Right cardiac atrium (tissue), 5 donors: ENCODE measurements at regions not wholly inside any gene's neighbourhood (a gene's known extent, or its start where the extent isn't known, plus 50 kb on each side); places are given as distances from the start of the nearest gene placed in this dataset.

ENCODE experiments used
- ATAC-seq, 2 donors: fragments of 200-7000 bp; cut with Tn5 transposase; one replicate each; pipeline versions ENCODE4 v1.8.0 to v1.9.1; 2020; ENCODE audit warnings: moderate library complexity in 2 of 2, mild to moderate bottlenecking in 1 of 2
- DNase-seq, 3 donors: peaks; one replicate each; pipeline ENCODE4 v3.0.0-alpha.2; 2020
- H3K27ac ChIP-seq: one replicate; pipeline ENCODE4 v1.5.1; 2013; ENCODE audit warnings: mild to moderate bottlenecking, low read length, control low read depth, moderate library complexity
- H3K27me3 ChIP-seq: one replicate; pipeline ENCODE4 v1.6.1; 2013; ENCODE audit not compliant: control insufficient read depth, insufficient read depth
- H3K4me1 ChIP-seq: one replicate; pipeline ENCODE4 v1.6.1; 2013; ENCODE audit warnings: low read length; ENCODE audit not compliant: control insufficient read depth, insufficient read depth
- H3K4me3 ChIP-seq: one replicate; pipeline ENCODE4 v1.5.1; 2013; ENCODE audit warnings: low read length, control low read depth
- H3K9me3 ChIP-seq: one replicate; pipeline ENCODE4 v1.6.1; 2013; ENCODE audit warnings: low read length; ENCODE audit not compliant: control insufficient read depth
- WGBS: extraction: QIAGEN DNeasy Blood & Tissue Kit; methylation state at CpG from one replicate; pipeline ENCODE4 v1.1.7; 2013; 5-methylcytosine and 5-hydroxymethylcytosine counted together
- intact Hi-C, 4 donors: fragments of 100-400 bp; cut with DNase I; formaldehyde crosslinking; loops; one replicate each; pipeline versions ENCODE4 v1.11.0 to v1.14.0; 2022 to 2023
- donor health status: healthy with polysubstance abuse.
- donor health status: DM: no; HTN: yes; CAD: no.
- donor health status: DM: no; HTN: no; CAD: no.
- donor health status: DM: no; HTN: yes; CAD: no; lungs with severe emphysema.
- donor health status: DM: yes; HTN: yes; CAD: no.

- no peak for ATAC-seq
Measured at GRCh38 chr3:178369006-178369405, 167.2 kb upstream of the KCNMB2 start.

GRCh38 chr3:178369811-178370210 is 166.4 kb upstream of the KCNMB2 start:
- no peak overlapping the region for H3K27ac ChIP-seq
- intact Hi-C loops: no loop called here
- H3K9me3 ChIP-seq: no peaks in the 10 kb centered on the region
- DNase-seq: no peak
- ATAC-seq: no peak
- 86% methylated on average over 2 of the region's 2 CpGs for WGBS
- H3K4me1 ChIP-seq: no peaks in the 10 kb centered on the region
- H3K4me3 ChIP-seq: no peak overlapping the region
- H3K27me3 ChIP-seq: no peaks in the 10 kb centered on the region

More at GRCh38 chr3:178369006-178369405, 167.2 kb upstream of the KCNMB2 start:
- Histone ChIP-seq H3K4me3 (no peak overlapping the region), H3K4me1 (no peaks in the 10 kb centered on the region), H3K9me3 (no peaks in the 10 kb centered on the region), H3K27me3 (no peaks in the 10 kb centered on the region), H3K27ac (no peak overlapping the region)
- 99% methylated on average over 1 of the region's 1 CpG for WGBS
- intact Hi-C loops: no loop called here
- DNase-seq: no peak

GRCh38 chr3:178370387-178370786 is 165.8 kb upstream of the KCNMB2 start:
- intact Hi-C loops: no loop called here
- 90% methylated on average over 5 of the region's 5 CpGs for WGBS
- Histone ChIP-seq H3K4me3 (no peak overlapping the region), H3K4me1 (no peaks in the 10 kb centered on the region), H3K9me3 (no peaks in the 10 kb centered on the region), H3K27me3 (no peaks in the 10 kb centered on the region), H3K27ac (no peak overlapping the region)
- DNase-seq (no peak), ATAC-seq (no peak)

GRCh38 chr3:178381555-178381954 is 154.7 kb upstream of the KCNMB2 start:
- Histone ChIP-seq H3K27ac (no peak overlapping the region), H3K9me3 (no peaks in the 10 kb centered on the region), H3K4me3 (no peak overlapping the region), H3K4me1 (no peaks in the 10 kb centered on the region), H3K27me3 (no peaks in the 10 kb centered on the region)
- no peak for DNase-seq
- intact Hi-C loops: no loop called here
- WGBS: 83% methylated on average over 1 of the region's 1 CpG
- no peak for ATAC-seq

GRCh38 chr3:178381971-178382448 is 154.2 kb upstream of the KCNMB2 start:
- intact Hi-C loops: no loop called here
- DNase-seq (no peak), ATAC-seq (no peak)
- H3K4me3 ChIP-seq: no peak overlapping the region
- H3K27me3 ChIP-seq: no peaks in the 10 kb centered on the region
- no peak overlapping the region for H3K27ac ChIP-seq
- 43% methylated on average over 1 of the region's 1 CpG for WGBS
- no peaks in the 10 kb centered on the region for H3K4me1 ChIP-seq
- no peaks in the 10 kb centered on the region for H3K9me3 ChIP-seq

GRCh38 chr3:178382449-178383061 is 153.7 kb upstream of the KCNMB2 start:
- ATAC-seq (no peak), DNase-seq (no peak)
- no peak overlapping the region for H3K27ac ChIP-seq
- no peaks in the 10 kb centered on the region for H3K27me3 ChIP-seq
- intact Hi-C loops: no loop called here
- no peak overlapping the region for H3K4me3 ChIP-seq
- no peaks in the 10 kb centered on the region for H3K9me3 ChIP-seq
- WGBS: 17% methylated on average over 1 of the region's 1 CpG
- H3K4me1 ChIP-seq: no peaks in the 10 kb centered on the region

- Histone ChIP-seq H3K4me3 (peak overlapping the region; percentile 20), H3K9me3 (no peaks in the 10 kb centered on the region), H3K4me1 (no peaks in the 10 kb centered on the region), H3K27ac (no peak overlapping the region), H3K27me3 (no peaks in the 10 kb centered on the region)
- DNase-seq (no peak), ATAC-seq (peak; percentile 40 to 67)
- WGBS: 31% methylated on average over 8 of the region's 8 CpGs
- intact Hi-C loops: loop anchor here in 1 of 4 donors (5.0 kb wide), 1 partner anchor 1512 kb away; no protein-coding TSS in a partner anchor
Measured at GRCh38 chr3:178384321-178385230, 151.7 kb upstream of the KCNMB2 start.

GRCh38 chr3:178385280-178385952 is 150.8 kb upstream of the KCNMB2 start:
- peak; percentile 61 to 73 for ATAC-seq
- Histone ChIP-seq H3K9me3 (no peaks in the 10 kb centered on the region), H3K27ac (no peak overlapping the region), H3K4me1 (no peaks in the 10 kb centered on the region), H3K4me3 (no peak overlapping the region), H3K27me3 (no peaks in the 10 kb centered on the region)
- intact Hi-C loops: loop anchor here in 1 of 4 donors (5.0 kb wide), 1 partner anchor 1513 kb away; no protein-coding TSS in a partner anchor
- WGBS: 54% methylated on average over 5 of the region's 5 CpGs
- peak in 1 of 3 donors; percentile 33 for DNase-seq

- no peak for DNase-seq
- no peak for ATAC-seq
- H3K4me3 ChIP-seq: no peak overlapping the region
- H3K27ac ChIP-seq: no peak overlapping the region
- H3K9me3 ChIP-seq: no peaks in the 10 kb centered on the region
- no peaks in the 10 kb centered on the region for H3K4me1 ChIP-seq
- H3K27me3 ChIP-seq: no peaks in the 10 kb centered on the region
- intact Hi-C loops: loop anchor here in 1 of 4 donors (5.0 kb wide), 1 partner anchor 1514 kb away; no protein-coding TSS in a partner anchor
- WGBS: 59% methylated on average over 5 of the region's 5 CpGs
Measured at GRCh38 chr3:178386401-178386800, 149.8 kb upstream of the KCNMB2 start.

- 87% methylated on average over 1 of the region's 1 CpG for WGBS
- no peaks in the 10 kb centered on the region for H3K9me3 ChIP-seq
- intact Hi-C loops: loop anchor here in 1 of 4 donors (5.0 kb wide), 1 partner anchor 1515 kb away; no protein-coding TSS in a partner anchor
- no peaks in the 10 kb centered on the region for H3K4me1 ChIP-seq
- DNase-seq: no peak
- no peak overlapping the region for H3K27ac ChIP-seq
- ATAC-seq: no peak
- H3K4me3 ChIP-seq: no peak overlapping the region
- no peaks in the 10 kb centered on the region for H3K27me3 ChIP-seq
Measured at GRCh38 chr3:178386880-178387279, 149.4 kb upstream of the KCNMB2 start.
